ENCODE measurements at regions not wholly inside any gene's neighbourhood (a gene's known extent, or its start where the extent isn't known, plus 50 kb on each side); places are given as distances from the start of the nearest gene placed in this dataset.
"Not testable (repeated sequence)": the region's sequence is repeated elsewhere in the genome, so short reads cannot be mapped to it uniquely, and the experiment has no call there.

DNA sequence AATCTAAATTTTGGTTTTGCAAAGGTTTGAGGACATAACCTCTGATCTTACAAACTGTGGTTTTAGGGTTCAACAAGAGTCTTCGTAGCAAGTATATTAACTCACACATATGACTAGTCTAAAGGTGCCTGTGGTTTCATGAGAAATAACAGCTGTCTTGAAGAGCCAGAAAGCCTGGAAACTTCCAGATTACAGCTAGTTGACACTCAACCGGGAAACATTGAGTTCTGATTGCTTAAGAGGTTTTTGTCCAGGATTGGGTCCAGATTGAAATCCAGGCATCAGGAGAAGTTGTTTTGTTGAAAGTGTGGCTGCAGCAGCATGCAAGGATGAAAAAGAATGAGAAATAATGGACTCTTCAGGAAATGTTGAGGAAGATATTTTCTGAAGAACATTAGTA is 69.9 kb downstream of the TSPY2 start:
- H3K9me3 ChIP-seq; H3K4me3 ChIP-seq; ATAC-seq; H3K27ac ChIP-seq; H3K36me3 ChIP-seq; intact Hi-C loops (cut with DNase I); H3K27me3 ChIP-seq; DNase-seq; H3K4me1 ChIP-seq: not testable (repeated sequence)

DNA sequence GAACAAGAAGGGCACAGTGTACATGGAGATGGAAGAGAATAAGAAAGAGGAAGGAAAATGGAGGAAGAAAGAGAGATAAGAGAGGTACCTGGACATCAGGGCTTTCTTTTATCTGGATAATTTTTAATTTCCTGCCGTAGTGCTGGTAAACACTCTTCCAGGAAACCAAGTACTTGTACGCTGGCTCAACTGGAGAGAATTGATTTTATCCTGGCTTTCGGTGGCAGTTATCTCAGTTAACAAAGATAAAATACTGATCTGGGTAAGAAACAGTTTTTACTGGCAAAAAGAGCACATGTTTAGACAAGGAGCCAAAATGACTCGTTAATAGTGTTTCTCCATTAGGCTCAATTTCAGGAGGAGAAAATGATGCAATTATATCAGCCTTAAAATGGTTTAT is 70.4 kb downstream of the TSPY2 start:
- intact Hi-C loops (cut with DNase I); H3K4me1 ChIP-seq; H3K4me3 ChIP-seq; H3K27ac ChIP-seq; ATAC-seq; H3K9me3 ChIP-seq; H3K27me3 ChIP-seq; H3K36me3 ChIP-seq; DNase-seq: not testable (repeated sequence)

DNA sequence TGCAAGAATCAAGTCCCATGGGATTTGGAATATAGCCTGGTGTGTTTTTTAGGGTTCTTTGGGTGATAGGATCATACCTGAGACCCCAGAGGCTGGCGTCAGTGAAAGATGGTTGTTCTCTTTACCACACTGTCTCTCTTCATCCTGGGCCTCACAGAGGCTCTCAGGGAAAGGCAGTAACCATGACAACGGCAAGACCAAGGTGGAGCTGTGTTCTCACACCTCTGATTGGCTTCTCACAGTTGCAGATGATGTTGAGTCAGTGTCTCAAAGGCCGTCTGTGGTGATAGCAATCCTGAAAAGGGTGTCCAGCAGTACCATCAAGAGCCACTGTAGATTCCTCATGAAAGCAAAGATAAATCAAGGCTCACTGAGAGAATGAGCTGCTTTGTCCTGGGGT is 120.4 kb downstream of the TSPY2 start:
- H3K27me3 ChIP-seq; H3K4me3 ChIP-seq; H3K27ac ChIP-seq; ATAC-seq; DNase-seq; H3K4me1 ChIP-seq; H3K9me3 ChIP-seq; H3K36me3 ChIP-seq; intact Hi-C loops (cut with DNase I): not testable (repeated sequence)

DNA sequence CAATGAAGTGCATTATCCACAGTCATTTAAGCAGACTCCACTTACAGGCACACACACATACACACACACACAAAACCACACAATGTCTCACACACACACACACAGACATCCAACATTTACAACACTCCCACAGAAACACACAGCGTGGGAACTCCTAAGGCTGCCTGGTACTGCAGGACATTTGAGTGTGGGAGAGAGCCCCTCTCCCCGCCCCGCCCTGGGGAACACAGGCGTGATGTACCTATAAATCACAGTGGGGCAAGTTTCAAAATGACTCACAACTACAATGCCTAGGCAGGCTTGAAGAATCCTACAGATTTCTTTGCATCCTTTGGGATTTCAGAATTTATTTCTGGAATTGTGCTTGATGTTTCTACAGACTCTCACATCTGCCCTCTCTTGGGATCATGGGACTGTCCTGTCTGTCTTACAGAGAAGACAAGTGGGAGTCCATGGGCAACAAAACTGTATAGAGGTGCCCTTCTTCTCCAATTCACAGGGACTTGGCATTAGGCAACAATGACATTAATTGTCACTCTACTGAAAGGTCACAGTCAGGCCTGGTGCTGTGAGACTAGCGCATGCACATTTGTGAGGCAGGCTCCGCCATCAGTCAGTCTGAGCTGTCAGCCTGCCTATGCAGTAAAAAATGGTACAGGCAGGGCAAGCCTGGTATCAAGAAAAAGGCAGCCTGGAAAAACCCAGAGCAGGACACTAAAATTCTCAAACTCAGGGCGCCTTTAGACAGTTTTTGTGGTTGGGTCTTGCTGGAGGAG is 136.6 kb downstream of the TSPY2 start:
- DNase-seq; H3K4me3 ChIP-seq; intact Hi-C loops (cut with DNase I); H3K27me3 ChIP-seq; H3K4me1 ChIP-seq; H3K9me3 ChIP-seq; H3K36me3 ChIP-seq; H3K27ac ChIP-seq; ATAC-seq: not testable (repeated sequence)

DNA sequence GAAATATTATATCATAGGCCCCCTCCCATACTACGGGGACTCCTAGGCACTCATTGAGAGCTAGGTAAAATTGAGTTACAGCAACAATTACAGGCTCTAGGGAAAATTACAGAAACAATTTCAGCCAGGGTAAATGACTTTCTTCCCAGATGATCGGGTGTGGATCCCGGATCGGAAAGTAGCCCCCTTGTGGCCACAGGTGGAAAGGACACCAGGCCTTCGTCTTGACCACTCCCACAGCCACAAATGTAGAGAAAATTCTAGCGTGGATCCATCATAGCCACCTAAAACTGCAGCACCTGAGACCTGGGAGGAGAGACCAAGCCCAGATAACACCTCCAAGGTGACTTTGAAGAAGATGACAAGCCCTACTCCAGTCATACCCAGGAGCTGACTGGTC is 142.6 kb downstream of the TSPY2 start:
- H3K4me1 ChIP-seq; H3K27ac ChIP-seq; DNase-seq; intact Hi-C loops (cut with DNase I); H3K9me3 ChIP-seq; H3K36me3 ChIP-seq; H3K27me3 ChIP-seq; H3K4me3 ChIP-seq: not testable (repeated sequence)
- ATAC-seq = peak; percentile 37

DNA sequence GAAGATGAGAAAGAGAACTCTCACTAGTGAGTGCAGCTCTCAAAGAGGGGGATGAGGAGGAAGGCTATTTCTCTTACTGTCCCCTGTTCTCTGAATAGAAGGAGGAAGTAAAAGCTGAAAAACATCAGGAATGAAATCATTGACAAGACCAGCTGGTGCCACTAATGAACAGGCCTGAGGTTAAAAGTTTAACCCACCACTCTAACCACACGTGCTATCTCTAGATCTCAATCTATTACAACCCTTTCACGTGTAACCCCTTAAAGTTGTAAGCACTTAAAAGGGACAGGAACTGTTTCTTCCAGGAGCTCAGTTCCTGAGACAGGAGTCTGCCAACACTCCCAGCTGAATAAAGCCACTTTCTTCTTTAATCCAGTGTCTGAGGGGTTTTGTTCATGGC is 143.5 kb downstream of the TSPY2 start:
- H3K4me1 ChIP-seq; H3K36me3 ChIP-seq; ATAC-seq; intact Hi-C loops (cut with DNase I); H3K27ac ChIP-seq; DNase-seq; H3K4me3 ChIP-seq; H3K27me3 ChIP-seq; H3K9me3 ChIP-seq: not testable (repeated sequence)

DNA sequence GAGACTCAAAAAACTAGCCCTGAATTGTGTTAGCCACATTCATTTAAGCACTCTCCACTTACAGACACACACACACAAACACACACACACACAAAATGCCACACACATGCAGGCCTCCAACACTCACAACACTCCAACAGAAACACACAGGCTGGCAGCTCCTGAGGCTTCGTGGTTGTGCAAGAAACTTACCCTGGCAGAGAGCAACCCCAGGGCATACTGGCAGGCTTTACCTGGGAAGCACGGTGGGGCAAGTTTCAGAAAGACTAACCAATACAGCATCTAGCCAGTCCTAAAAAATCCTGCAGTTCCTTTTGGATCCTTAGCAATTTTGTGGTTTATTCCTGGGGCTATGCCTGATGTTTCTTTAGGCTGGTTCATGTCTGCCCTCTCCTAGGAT is 146.2 kb downstream of the TSPY2 start:
- H3K27me3 ChIP-seq; H3K9me3 ChIP-seq; H3K27ac ChIP-seq; ATAC-seq; H3K4me3 ChIP-seq; H3K4me1 ChIP-seq; H3K36me3 ChIP-seq; DNase-seq; intact Hi-C loops (cut with DNase I): not testable (repeated sequence)

DNA sequence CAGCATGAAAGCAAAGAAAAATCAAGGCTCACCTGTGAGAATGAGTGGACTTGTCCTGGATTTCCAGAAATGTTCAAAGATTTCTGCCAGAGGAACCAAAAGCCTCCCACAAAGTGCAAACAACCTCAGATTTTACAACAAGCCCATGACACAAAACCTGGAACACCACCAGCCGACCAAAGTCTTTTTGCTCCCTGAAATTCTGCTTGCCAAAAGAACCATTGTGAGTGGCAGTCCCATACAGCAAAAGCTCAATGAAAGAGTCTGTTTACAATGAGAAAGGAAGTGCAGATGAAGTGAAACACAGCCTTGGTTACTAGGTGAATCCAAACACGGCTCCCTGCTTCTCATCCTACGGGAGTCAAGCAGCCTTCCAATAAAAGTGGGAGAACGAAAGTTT is 147.2 kb downstream of the TSPY2 start:
- DNase-seq = not testable (repeated sequence)

DNA sequence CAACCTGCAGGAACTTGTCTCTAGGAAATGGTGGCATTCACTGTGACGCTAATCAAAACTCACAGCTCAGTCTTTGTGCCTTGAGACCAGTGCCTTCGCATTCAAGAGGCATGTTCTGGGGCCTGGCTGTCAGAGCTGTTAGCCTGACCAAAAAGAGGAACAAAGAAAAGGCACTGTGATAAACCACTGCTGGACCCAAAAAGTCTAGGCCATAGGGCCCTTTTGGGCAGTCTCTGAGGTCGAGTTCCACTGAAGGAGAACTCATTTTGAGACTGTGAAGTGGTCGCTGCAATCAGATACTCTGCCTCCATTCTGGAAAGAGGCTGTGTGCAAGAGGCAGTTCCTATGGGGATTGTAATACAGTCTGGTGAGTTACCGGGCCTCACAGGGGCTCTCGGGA is 149.0 kb downstream of the TSPY2 start:
- H3K36me3 ChIP-seq; H3K4me1 ChIP-seq; DNase-seq; H3K27ac ChIP-seq; H3K4me3 ChIP-seq; intact Hi-C loops (cut with DNase I); ATAC-seq; H3K27me3 ChIP-seq; H3K9me3 ChIP-seq: not testable (repeated sequence)

More for the DNA sequence above, 147.2 kb downstream of the TSPY2 start:
- H3K27me3 ChIP-seq; H3K4me1 ChIP-seq; H3K9me3 ChIP-seq; ATAC-seq; H3K36me3 ChIP-seq; intact Hi-C loops (cut with DNase I); H3K4me3 ChIP-seq; H3K27ac ChIP-seq: not testable (repeated sequence)

DNA sequence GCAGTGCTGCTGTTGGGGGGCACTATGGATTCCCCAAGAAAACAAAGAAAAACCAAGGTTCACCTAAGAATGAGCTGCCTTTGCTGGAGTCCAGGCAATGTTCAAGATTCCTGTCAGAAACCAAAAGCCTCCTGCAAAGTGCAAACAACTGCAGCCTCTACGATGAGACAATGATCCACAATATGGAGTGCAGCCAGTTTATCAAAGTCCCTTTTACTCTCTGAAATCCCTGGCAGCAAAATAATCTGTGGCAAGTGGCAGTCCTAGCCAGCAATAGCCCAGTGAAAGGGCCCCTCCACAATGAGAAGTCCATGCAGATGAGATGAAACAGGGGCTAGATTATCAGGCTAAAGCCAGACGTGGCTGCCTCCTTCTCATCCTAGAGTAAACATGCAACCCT is 155.8 kb downstream of the TSPY2 start:
- H3K27ac ChIP-seq; H3K9me3 ChIP-seq; H3K4me1 ChIP-seq; H3K4me3 ChIP-seq; H3K27me3 ChIP-seq; ATAC-seq; intact Hi-C loops (cut with DNase I); H3K36me3 ChIP-seq; DNase-seq: not testable (repeated sequence)

DNA sequence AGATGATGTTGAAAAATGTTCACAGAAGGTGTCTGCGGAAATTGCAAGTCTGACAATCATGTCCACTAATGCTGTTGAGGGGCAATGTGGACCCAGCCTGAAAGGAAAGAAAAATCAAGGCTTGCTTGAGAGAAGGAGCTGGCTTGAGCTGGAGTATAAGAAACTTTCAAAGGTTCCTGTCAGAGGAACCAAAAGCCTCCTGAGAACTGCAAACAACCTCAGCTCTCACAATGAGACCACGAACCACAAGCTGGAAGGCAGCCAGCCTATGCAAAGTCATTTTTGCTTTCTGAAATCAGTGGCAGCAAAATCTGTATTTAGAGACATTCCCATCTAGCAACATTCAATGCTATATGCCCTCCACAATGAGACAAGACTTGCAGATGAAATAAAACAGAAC is 160.8 kb downstream of the TSPY2 start:
- H3K27ac ChIP-seq; H3K27me3 ChIP-seq; DNase-seq; H3K9me3 ChIP-seq; H3K36me3 ChIP-seq; H3K4me1 ChIP-seq; intact Hi-C loops (cut with DNase I); H3K4me3 ChIP-seq; ATAC-seq: not testable (repeated sequence)

DNA sequence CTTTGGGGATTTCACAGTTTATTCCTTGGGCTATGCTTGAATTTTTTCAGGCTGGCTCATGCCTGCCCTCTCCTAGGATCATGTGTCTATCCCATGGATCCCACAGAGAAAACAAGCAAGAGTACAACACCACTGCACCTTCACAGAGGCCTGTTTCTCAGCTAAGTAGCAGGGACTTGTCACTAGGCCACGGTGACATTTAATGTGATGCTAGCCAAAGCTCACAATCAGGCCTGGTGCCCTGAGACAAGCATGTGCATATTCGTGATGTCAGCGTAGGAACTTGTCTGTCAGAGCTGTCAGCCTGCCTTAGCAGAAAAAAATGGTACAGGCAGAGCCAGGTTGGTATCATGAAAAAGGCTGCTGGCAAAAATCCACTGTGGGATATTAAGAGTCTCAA is 173.1 kb downstream of the TSPY2 start:
- H3K4me3 ChIP-seq; H3K27ac ChIP-seq; H3K27me3 ChIP-seq; intact Hi-C loops (cut with DNase I); H3K4me1 ChIP-seq; ATAC-seq; H3K9me3 ChIP-seq; DNase-seq; H3K36me3 ChIP-seq: not testable (repeated sequence)

DNA sequence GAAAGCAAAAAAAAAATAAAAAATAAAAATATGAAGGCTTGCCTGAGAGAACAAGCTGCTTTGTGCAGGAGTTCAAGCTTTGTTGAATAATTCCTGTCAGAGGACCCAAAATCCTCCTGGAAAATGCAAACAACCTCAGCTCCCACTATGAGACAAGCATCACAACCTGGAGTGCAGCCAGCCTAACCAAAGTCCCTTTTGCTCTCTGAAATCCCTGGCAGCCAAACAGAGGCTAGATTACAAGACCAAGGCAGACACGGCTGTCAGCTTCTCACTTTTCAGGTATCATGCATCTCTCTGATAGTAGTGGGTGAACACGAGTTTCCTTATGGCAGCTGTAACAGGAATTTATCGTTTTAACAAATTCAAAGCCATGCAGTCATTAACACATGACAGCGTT is 180.7 kb downstream of the TSPY2 start:
- ATAC-seq; H3K4me1 ChIP-seq; H3K27me3 ChIP-seq; H3K9me3 ChIP-seq; H3K4me3 ChIP-seq; DNase-seq; intact Hi-C loops (cut with DNase I); H3K27ac ChIP-seq; H3K36me3 ChIP-seq: not testable (repeated sequence)

DNA sequence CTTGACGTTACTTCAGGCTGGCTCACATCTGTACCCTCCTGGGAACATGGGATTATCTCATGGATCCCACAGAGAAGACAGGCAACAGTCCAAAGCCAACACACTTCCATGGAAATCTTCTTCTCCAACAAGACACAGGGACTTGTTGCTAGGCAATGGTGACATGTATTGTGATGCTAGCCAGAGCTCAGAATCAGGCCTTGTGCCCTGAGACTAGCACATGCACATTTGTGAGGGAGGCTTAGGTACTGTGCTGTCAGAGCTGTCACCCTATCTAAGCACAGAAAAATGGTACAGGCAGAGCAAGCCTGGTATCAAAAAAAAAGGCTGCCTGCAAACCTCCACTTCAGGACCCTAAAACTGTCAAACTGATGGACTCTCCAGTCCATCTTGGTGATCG is 199.5 kb downstream of the TSPY2 start:
- ATAC-seq; H3K4me1 ChIP-seq; H3K4me3 ChIP-seq; DNase-seq; H3K27ac ChIP-seq; H3K36me3 ChIP-seq; H3K27me3 ChIP-seq; intact Hi-C loops (cut with DNase I); H3K9me3 ChIP-seq: not testable (repeated sequence)

DNA sequence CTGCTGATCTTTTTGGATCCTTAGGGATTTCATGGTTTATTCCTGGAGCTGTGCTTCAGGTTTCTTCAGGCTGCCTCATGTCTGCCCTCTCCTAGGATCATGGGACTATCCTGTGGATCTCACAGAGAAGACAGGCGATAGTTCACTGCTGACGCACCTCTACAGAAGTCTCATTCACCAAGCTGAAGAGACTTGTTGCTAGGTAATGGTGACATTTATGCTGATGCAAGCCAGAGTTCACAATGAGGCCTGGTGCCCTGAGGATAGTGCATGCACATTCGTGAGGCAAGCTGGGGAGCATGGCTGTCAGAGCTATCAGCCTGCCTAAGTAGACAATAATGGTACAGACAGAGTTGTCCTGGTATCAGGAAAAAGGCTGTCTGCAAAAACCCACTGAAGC is 201.4 kb downstream of the TSPY2 start:
- H3K27me3 ChIP-seq; H3K4me3 ChIP-seq; intact Hi-C loops (cut with DNase I); H3K36me3 ChIP-seq; DNase-seq; H3K27ac ChIP-seq; H3K4me1 ChIP-seq; ATAC-seq; H3K9me3 ChIP-seq: not testable (repeated sequence)
